HFFc6 (cell line): ENCODE measurements at regions not wholly inside any gene's neighbourhood (a gene's known extent, or its start where the extent isn't known, plus 50 kb on each side); places are given as distances from the start of the nearest gene placed in this dataset.

Source experiments
- DNase-seq: peaks from one replicate; pipeline ENCODE4 v3.0.0-alpha.2; 2018
- H3K27ac Mint-ChIP-seq: 2 replicates; pipeline ENCODE4 v1.8.0; 2020; ENCODE audit warnings: mild to moderate bottlenecking, mixed read lengths
- H3K27me3 Mint-ChIP-seq: 2 replicates; pipeline ENCODE4 v1.8.0; 2021; ENCODE audit warnings: mild to moderate bottlenecking, moderate library complexity, mixed read lengths; ENCODE audit not compliant: insufficient read depth
- H3K36me3 Mint-ChIP-seq: 2 replicates; pipeline ENCODE4 v1.8.0; 2021; ENCODE audit warnings: low read depth, mixed read lengths
- H3K4me1 Mint-ChIP-seq: 2 replicates; pipeline ENCODE4 v1.8.0; 2020; ENCODE audit warnings: low read depth, mixed read lengths
- H3K4me3 Mint-ChIP-seq: 2 replicates; pipeline ENCODE4 v1.8.0; 2020; ENCODE audit warnings: mild to moderate bottlenecking, moderate library complexity, mixed read lengths
- H3K9me3 Mint-ChIP-seq: 2 replicates; pipeline ENCODE4 v1.8.0; 2020; ENCODE audit warnings: mild to moderate bottlenecking, mixed read lengths
- TF ChIP-seq, protein P1 (sequence below): fragments of 200-600 bp; sonication (generic); IDR thresholded peaks from 2 replicates; pipeline ENCODE4 v1.5.0; 2021; ENCODE audit warnings: antibody characterized with exemption, mild to moderate bottlenecking

DNA sequence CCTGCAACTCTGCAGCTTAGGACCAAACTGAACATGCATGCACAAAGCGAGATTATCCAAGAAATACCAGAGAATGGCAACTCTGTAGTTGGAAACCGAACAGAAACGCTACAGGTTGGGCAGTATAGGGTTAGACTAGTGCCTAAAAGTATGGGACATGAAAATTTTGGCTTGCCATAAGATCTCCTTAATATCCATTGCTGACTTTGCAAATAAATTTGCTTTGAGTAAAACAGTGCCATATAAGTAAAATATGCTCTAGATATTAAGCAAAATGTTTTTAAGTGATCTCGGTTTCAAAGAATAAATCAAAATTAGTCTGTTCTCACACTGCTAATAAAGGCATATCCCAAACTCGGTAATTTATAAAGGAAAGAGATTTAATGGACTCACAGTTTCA, 456.0 kb downstream of the PRDM9 start:
- Mint-ChIP-seq H3K27me3 (no peaks in the 10 kb centered on the region; the same call in 1 of the 2 replicates), H3K9me3 (peaks cover 20% of the 10 kb centered on the region), H3K36me3 (no peaks in the 10 kb centered on the region; the same call in 1 of the 2 replicates), H3K4me3 (no peak overlapping the region), H3K27ac (no peak overlapping the region), H3K4me1 (no peaks in the 10 kb centered on the region)
- DNase-seq: no peak
- TF ChIP-seq, protein P1, sequence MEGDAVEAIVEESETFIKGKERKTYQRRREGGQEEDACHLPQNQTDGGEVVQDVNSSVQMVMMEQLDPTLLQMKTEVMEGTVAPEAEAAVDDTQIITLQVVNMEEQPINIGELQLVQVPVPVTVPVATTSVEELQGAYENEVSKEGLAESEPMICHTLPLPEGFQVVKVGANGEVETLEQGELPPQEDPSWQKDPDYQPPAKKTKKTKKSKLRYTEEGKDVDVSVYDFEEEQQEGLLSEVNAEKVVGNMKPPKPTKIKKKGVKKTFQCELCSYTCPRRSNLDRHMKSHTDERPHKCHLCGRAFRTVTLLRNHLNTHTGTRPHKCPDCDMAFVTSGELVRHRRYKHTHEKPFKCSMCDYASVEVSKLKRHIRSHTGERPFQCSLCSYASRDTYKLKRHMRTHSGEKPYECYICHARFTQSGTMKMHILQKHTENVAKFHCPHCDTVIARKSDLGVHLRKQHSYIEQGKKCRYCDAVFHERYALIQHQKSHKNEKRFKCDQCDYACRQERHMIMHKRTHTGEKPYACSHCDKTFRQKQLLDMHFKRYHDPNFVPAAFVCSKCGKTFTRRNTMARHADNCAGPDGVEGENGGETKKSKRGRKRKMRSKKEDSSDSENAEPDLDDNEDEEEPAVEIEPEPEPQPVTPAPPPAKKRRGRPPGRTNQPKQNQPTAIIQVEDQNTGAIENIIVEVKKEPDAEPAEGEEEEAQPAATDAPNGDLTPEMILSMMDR: no peak

DNA sequence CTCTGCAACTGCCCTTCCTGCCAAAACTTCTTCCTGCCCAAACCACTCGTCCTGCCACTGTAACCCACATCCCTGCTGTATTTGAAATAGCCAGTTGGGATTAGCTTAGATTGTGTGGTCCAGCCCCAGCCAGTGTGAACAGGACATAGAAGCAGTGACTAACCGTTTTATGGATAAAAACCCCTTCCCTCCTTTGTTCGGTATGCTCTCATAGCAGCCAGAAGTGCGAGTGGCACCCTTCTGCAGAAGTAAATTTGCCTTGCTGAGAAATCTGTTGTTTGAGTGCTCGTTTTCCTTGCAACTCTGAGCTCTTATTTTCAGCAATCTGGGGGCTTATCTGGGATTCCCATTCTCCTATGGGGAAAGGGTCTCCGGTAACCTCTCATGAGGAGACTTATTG, 470.0 kb downstream of the PRDM9 start:
- Mint-ChIP-seq H3K27ac (no peak overlapping the region), H3K9me3 (peaks cover 40% of the 10 kb centered on the region), H3K36me3 (peaks cover 5% of the 10 kb centered on the region), H3K27me3 (no peaks in the 10 kb centered on the region; the same call in 1 of the 2 replicates), H3K4me3 (no peak overlapping the region), H3K4me1 (no peaks in the 10 kb centered on the region)
- TF ChIP-seq, protein P1: no peak
- DNase-seq: no peak

DNA sequence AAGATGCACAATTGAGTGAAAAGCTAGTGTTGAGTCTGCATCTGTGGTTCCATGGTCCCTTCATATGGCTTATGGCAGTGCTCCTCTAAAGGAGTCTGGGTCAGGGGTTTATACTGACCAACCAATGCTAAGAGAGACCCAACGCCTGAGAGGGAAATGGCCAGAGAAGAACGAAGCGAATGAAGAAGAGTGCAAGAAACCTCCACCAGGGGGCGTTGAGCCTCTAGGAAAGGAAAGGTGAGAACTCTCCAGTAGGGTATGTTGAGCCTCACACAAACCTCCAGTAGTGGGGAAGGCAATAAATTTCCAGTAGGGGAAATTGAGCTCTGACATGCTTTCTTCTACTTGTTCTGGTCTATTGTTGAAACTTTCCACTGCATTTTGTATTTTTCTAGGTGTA, 470.6 kb downstream of the PRDM9 start:
- no peak for DNase-seq
- Mint-ChIP-seq H3K27me3 (no peaks in the 10 kb centered on the region; the same call in 1 of the 2 replicates), H3K27ac (no peak overlapping the region), H3K4me1 (no peaks in the 10 kb centered on the region), H3K9me3 (peaks cover 44% of the 10 kb centered on the region), H3K36me3 (peaks cover 5% of the 10 kb centered on the region), H3K4me3 (no peak overlapping the region)
- TF ChIP-seq, protein P1: peak; percentile 50

DNA sequence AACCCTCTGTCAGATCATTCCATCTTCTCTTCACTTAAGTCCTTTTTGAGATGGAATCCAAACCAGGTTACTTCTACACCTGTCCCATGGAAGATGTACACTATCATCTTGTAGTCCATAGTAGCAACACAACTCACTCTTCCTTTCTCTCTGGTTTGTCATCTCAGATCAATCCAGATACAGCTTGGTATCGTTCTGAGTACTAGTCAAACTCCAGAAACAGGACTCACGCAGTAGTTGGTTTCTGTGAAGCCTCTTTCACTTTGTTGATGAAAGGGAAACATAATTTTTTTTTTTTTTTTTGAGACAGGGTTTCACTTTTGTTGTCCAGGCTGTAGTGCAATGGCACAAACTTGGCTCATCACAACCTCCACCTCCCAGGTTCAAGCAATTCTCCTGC, 484.0 kb downstream of the PRDM9 start:
- TF ChIP-seq, protein P1: no peak
- H3K27ac Mint-ChIP-seq: no peak overlapping the region
- DNase-seq: no peak
- no peaks in the 10 kb centered on the region; the same call in 1 of the 2 replicates for H3K27me3 Mint-ChIP-seq
- H3K4me3 Mint-ChIP-seq: no peak overlapping the region
- H3K36me3 Mint-ChIP-seq: 0 out of 2 replicates have a peak, but pooled peaks cover 4% of the 10 kb centered on the region
- peaks cover 19% of the 10 kb centered on the region for H3K9me3 Mint-ChIP-seq
- no peaks in the 10 kb centered on the region for H3K4me1 Mint-ChIP-seq

DNA sequence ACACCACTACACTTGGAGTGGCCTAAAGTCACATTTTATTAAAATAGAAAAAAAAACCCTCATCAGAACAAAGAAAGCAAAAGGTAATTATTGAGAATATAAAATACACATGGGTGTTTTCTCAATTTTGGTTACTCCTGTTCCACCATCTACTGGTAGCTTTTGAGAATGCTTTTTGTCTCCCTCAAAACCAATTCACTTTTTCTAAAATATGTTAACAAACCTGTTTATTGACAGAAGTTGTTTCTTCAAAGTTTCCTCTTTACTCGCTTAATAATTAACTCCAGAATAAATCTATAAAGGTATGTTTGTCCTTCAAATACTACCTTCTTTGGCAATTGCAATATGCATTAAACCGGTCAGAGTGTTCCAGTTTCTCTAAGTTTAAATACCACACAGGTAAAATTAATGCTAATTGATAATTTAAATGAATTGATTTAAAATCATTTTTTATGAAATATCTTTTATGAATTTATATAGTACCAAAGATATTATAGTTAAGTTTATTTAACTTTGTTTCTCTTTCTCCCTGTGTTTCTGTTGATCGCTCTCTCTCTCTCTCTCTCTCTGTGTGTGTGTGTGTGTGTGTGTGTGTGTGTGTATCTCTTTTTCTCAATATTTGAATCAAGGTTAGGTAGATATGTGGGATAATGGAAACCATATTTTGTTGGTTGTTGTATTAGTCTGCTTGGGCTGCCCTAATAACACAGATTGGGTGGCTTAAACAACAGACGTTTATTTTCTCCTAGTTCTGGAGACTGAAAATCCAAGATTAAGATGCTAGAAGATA, 487.4 kb downstream of the PRDM9 start:
- Mint-ChIP-seq H3K27me3 (no peaks in the 10 kb centered on the region), H3K4me3 (no peak overlapping the region), H3K36me3 (no peaks in the 10 kb centered on the region), H3K4me1 (no peaks in the 10 kb centered on the region), H3K27ac (no peak overlapping the region), H3K9me3 (peaks cover 31% of the 10 kb centered on the region)
- DNase-seq: no peak
- TF ChIP-seq, protein P1: peak; percentile 7; the same call in 1 of the 2 replicates
